IPS-NIHi7 (cell line): ENCODE measurements at regions not wholly inside any gene's neighbourhood (a gene's known extent, or its start where the extent isn't known, plus 50 kb on each side); places are given as distances from the start of the nearest gene placed in this dataset.
"Not testable (repeated sequence)": the region's sequence is repeated elsewhere in the genome, so short reads cannot be mapped to it uniquely, and the experiment has no call there.

Experiments used
- DNase-seq: peaks from one replicate; pipeline ENCODE4 v3.0.0; 2012; ENCODE audit warnings: mixed read lengths; ENCODE audit errors: extremely low spot score

GRCh38 chr10:44008270-44008916, 359.7 kb upstream of the ZNF32 start:
- no peak for DNase-seq

- no peak for DNase-seq
Observed at GRCh38 chr10:44006771-44007170, 358.1 kb upstream of the ZNF32 start.

GRCh38 chr10:44005788-44006099, 357.1 kb upstream of the ZNF32 start:
- no peak for DNase-seq

- DNase-seq: no peak
Observed at GRCh38 chr10:44004913-44005787, 356.5 kb upstream of the ZNF32 start.

- no peak for DNase-seq
Observed at GRCh38 chr10:43998021-43998809, 349.5 kb upstream of the ZNF32 start.

GRCh38 chr10:43997330-43997729, 348.6 kb upstream of the ZNF32 start:
- DNase-seq: no peak

- DNase-seq: no peak
Observed at GRCh38 chr10:43994539-43994938, 345.9 kb upstream of the ZNF32 start.

- DNase-seq: not testable (repeated sequence)
Observed at GRCh38 chr10:43992816-43993215, 344.1 kb upstream of the ZNF32 start.

- no peak for DNase-seq
Observed at GRCh38 chr10:43986374-43986773, 337.7 kb upstream of the ZNF32 start.

GRCh38 chr10:43985941-43986340, 337.3 kb upstream of the ZNF32 start:
- no peak for DNase-seq

GRCh38 chr10:43983856-43984271, 335.2 kb upstream of the ZNF32 start:
- DNase-seq: no peak

- DNase-seq: no peak
Observed at GRCh38 chr10:43983405-43983804, 334.7 kb upstream of the ZNF32 start.

GRCh38 chr10:43982250-43982649, 333.6 kb upstream of the ZNF32 start:
- DNase-seq: no peak

GRCh38 chr10:43981696-43982095, 333.0 kb upstream of the ZNF32 start:
- DNase-seq: no peak

GRCh38 chr10:43981232-43981631, 332.6 kb upstream of the ZNF32 start:
- no peak for DNase-seq

GRCh38 chr10:43980715-43981114, 332.0 kb upstream of the ZNF32 start:
- no peak for DNase-seq

- no peak for DNase-seq
Observed at GRCh38 chr10:43980313-43980712, 331.6 kb upstream of the ZNF32 start.

GRCh38 chr10:43979551-43979950, 330.9 kb upstream of the ZNF32 start:
- no peak for DNase-seq

GRCh38 chr10:43978936-43979335, 330.3 kb upstream of the ZNF32 start:
- no peak for DNase-seq

- no peak for DNase-seq
Observed at GRCh38 chr10:43978091-43978490, 329.4 kb upstream of the ZNF32 start.

- DNase-seq: no peak
Observed at GRCh38 chr10:43976292-43976691, 327.6 kb upstream of the ZNF32 start.

- no peak for DNase-seq
Observed at GRCh38 chr10:43973801-43974200, 325.1 kb upstream of the ZNF32 start.
